GM20000 (cell line): ENCODE measurements at regions not wholly inside any gene's neighbourhood (a gene's known extent, or its start where the extent isn't known, plus 50 kb on each side); places are given as distances from the start of the nearest gene placed in this dataset.

Experiments
- DNase-seq: peaks from one replicate; pipeline ENCODE4 v3.0.0; 2012; ENCODE audit warnings: low spot score
- CTCF ChIP-seq: IDR thresholded peaks from 2 replicates; pipeline ENCODE4 v1.5.1; 2012; ENCODE audit warnings: mild to moderate bottlenecking, control low read depth; ENCODE audit errors: extremely low read depth, missing control alignments

DNA sequence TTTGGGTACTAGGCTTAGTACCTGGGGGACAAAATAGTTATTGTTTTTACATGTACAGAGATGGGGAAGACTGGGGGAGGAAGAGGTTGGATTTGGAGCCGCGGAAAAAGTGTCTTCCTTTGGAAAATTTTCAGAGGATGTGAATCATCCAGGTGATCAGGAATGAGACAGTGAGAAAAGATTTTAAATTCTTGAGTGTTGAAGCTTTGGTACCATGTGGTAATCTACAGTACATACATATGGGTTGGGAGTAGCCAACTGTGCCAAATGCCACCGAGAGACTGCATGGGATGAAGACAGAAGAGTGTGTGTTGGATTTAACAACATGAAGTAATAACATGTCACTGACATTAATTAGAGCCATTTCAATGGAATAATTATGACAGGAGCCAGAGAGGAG is 1238.2 kb downstream of the ROBO1 start:
- DNase-seq, result no peak
- TF ChIP-seq CTCF, result no peak

DNA sequence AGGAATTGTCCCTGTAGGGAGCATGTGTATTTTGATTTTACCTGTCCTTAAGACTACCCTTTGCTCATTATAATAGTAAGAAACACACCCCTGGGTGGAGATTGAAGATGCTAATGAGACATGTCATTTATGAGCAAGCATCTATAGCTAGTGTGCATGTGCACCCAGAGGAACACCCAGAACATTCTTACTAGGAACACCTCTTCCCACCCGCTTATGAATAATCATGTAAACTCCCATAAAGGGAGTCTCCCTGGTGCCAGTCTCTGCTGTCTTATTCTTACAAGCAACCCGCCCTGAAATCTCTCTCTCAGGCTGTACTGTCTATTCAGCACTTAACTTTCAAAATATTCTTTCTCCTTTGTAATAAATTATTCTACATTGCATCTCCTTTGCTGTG is 1227.3 kb downstream of the ROBO1 start:
- no peak for DNase-seq
- no peak for TF ChIP-seq CTCF

DNA sequence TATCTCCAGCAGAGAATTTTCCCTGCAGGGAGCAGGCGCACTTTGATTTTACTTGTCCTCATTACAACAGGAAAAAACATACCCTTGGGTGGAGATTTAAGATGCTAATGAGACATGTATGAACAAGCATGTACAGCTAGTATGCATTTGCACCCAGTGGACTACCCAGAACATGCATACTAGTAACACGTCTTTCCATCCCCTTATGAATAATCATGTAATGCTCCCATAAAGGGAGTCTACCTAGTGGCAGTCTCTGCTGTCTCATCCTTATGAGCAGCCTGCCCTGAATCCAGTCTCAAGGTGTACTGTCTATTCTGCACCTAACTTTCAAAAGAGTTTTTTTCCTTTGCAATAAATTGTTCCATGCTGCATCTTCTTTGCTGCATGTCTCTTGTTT is 1222.0 kb downstream of the ROBO1 start:
- TF ChIP-seq CTCF, result no peak
- DNase-seq, result no peak
